Stomach smooth muscle (tissue), 2 donors: ENCODE measurements at regions not wholly inside any gene's neighbourhood (a gene's known extent, or its start where the extent isn't known, plus 50 kb on each side); places are given as distances from the start of the nearest gene placed in this dataset.
A peak's percentile ranks its signal among the peaks of the same experiment; 100 is the strongest.

Experiments used
- H3K27ac ChIP-seq: one replicate; pipeline ENCODE4 v1.7.0; 2013; ENCODE audit warnings: mild to moderate bottlenecking, low read length, inconsistent platforms
- H3K27me3 ChIP-seq, 2 donors: one replicate each; pipeline ENCODE4 v1.7.0; 2013; ENCODE audit warnings: low read length in 2 of 2; ENCODE audit not compliant: insufficient read depth in 2 of 2, control insufficient read depth in 1 of 2
- H3K36me3 ChIP-seq, 2 donors: one replicate each; pipeline ENCODE4 v1.7.0; 2013; ENCODE audit warnings: low read length in 2 of 2; ENCODE audit not compliant: control insufficient read depth in 2 of 2, insufficient read depth in 2 of 2
- H3K4me1 ChIP-seq: one replicate; pipeline ENCODE4 v1.7.0; 2013; ENCODE audit warnings: low read length; ENCODE audit not compliant: control insufficient read depth, insufficient read depth
- H3K4me3 ChIP-seq, 2 donors: one replicate each; pipeline ENCODE4 v1.7.0; 2013; ENCODE audit warnings: low read length in 2 of 2
- H3K9ac ChIP-seq, 2 donors: one replicate each; pipeline ENCODE4 v1.7.0; 2013; ENCODE audit warnings: low read length in 2 of 2, mild to moderate bottlenecking in 1 of 2
- H3K9me3 ChIP-seq, 2 donors: one replicate each; pipeline ENCODE4 v1.7.0; 2013; ENCODE audit warnings: low read length in 2 of 2; ENCODE audit not compliant: control insufficient read depth in 2 of 2
- donor health status: healthy.
- donor health status: Pancreatic carcinoma.

DNA sequence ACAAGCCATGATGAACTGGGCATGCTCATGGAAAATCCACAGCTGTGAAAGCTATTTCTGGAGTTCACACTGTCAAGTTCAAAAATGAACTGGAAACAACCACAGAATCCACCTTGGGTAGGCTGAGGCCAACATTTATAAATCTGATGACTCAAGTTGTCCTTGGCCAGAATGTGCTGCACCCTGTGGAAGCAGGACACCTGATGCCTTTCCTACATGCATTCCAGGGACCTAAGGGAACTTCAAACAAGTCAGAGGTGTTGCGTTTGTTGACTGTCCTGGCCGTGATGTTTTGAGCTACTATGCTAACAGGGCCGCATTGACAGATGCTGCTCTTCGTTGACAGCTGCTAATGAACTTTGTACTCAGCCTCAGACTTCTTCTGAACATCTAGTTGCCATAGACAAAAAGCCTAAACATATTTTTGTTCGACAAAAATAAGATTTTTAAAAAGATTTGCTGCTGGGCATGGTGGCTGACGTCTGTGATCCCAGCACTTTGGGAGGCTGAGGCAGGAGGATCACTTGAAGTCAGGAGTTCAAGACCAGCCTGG, 127.9 kb upstream of the SLC45A1 start:
- Histone ChIP-seq H3K36me3 (no peaks in the 10 kb centered on the region), H3K9ac (no peak overlapping the region), H3K27me3 (no peaks in the 10 kb centered on the region), H3K27ac (peak overlapping the region; percentile 41), H3K4me3 (no peak overlapping the region), H3K9me3 (no peaks in the 10 kb centered on the region), H3K4me1 (peaks cover 10% of the 10 kb centered on the region)

DNA sequence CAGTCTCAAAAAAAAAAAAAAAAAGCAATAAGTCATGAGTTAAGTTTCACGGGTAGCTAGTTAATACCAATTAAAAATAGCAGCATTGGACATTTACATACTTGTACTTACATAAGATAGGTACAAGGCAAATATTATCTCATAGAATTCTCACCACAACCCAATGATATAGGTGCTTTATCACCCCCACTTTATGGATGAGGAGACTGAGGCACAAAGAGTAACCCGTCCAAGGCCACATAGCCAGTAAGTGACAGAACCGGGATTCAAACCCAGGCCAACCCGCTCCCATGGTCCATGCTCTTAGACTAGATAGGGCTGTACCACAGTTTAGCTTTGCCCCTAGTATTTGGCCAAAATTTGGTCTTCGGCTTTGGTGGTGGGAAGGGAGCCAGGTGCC, 132.5 kb upstream of the SLC45A1 start:
- H3K36me3 ChIP-seq = no peaks in the 10 kb centered on the region

DNA sequence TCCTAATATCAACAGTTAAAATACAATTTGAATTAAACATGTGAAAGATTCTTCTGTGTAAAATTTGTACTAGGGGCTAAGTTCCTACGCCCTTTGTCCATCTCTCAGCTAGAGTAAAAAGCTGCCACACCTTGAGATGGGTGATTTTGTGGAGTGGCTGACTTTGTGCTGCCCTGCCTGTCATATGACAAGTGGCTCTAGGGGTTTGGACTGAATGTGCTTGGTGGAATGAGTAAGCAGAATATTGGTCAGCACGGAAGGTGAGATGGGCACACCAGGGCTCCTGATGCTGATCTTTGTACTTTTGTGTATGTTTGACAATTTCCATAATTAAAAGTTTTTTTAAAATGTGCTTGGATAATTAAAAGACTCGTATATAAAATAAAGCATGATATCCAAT, 133.6 kb upstream of the SLC45A1 start:
- Histone ChIP-seq H3K36me3 (no peaks in the 10 kb centered on the region), H3K9me3 (peaks cover 0 to under 1% of the 10 kb centered on the region in 2 donors), H3K27me3 (no peaks in the 10 kb centered on the region), H3K4me3 (no peak overlapping the region), H3K9ac (no peak overlapping the region), H3K4me1 (no peaks in the 10 kb centered on the region), H3K27ac (no peak overlapping the region)

More for the DNA sequence above, 132.5 kb upstream of the SLC45A1 start:
- no peak overlapping the region for H3K9ac ChIP-seq
- H3K9me3 ChIP-seq = no peaks in the 10 kb centered on the region
- H3K27me3 ChIP-seq = no peaks in the 10 kb centered on the region
- no peak overlapping the region for H3K27ac ChIP-seq
- peaks cover 7% of the 10 kb centered on the region for H3K4me1 ChIP-seq
- H3K4me3 ChIP-seq = no peak overlapping the region

DNA sequence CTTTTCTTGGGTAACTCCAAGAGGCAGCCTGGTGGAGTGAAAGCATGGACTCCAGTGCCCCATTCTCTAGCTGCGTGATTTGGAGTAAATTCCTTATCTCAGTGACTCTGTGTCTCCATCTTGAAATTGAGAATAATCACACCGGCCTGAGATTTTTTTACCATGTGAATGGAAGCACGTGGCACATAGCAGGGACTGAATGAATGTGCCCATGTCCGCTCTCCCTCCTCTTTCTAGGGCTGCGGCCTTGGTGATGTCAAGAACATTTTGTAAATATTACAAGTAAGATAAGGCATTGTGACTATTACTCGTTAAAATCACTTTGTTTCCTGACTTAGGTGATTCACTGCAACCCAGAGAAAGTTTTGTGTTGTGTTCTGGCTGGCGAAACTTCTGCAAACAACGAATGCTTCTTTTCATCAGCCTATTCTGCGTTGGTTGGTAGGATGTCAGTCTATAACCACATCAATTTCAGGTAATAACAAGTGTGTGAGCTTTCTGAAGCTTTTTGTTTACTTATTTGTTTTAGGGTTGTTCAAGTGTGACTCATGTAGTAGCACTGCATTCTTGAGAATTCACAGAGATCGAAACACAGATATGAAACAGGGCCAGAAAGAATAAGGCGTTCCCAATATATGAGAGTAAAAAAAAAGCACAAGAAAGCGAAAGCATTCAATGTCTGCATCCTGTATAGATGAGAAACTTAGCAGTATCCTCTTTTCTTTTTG, 135.7 kb upstream of the SLC45A1 start:
- Histone ChIP-seq H3K4me1 (no peaks in the 10 kb centered on the region), H3K27me3 (no peaks in the 10 kb centered on the region), H3K9ac (no peak overlapping the region), H3K4me3 (no peak overlapping the region), H3K36me3 (no peaks in the 10 kb centered on the region), H3K27ac (no peak overlapping the region), H3K9me3 (peaks cover 9 to 11% of the 10 kb centered on the region in 2 donors)

- Histone ChIP-seq H3K9me3 (peaks cover 9 to 11% of the 10 kb centered on the region in 2 donors), H3K36me3 (no peaks in the 10 kb centered on the region), H3K4me1 (peaks cover 2% of the 10 kb centered on the region), H3K27ac (no peak overlapping the region), H3K9ac (no peak overlapping the region), H3K4me3 (no peak overlapping the region), H3K27me3 (no peaks in the 10 kb centered on the region)
These were observed 138.7 kb upstream of the SLC45A1 start for GRCh38 chr1:8179132-8179793.

DNA sequence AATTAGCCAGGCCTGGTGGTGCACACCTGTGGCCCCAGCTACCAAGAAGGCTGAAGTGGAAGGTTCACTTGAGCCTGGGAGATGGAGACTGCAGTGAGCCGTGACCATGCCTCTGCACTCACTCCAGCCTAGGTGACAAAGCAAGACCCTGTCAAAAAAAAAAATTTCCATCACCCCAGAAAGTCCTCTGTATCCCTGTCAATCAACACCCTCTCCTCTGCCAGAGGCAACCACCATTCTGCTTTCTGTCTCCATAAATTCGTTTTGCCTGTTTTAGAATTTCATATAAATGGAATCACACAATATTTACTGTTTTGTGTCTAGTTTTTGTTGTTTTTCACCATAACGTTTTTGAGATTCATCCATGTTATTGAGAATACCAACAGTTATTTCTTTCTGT, 141.6 kb upstream of the SLC45A1 start:
- H3K9me3 ChIP-seq = peaks cover 9 to 11% of the 10 kb centered on the region in 2 donors
- no peak overlapping the region for H3K4me3 ChIP-seq
- no peak overlapping the region for H3K9ac ChIP-seq
- H3K27ac ChIP-seq = no peak overlapping the region
- H3K36me3 ChIP-seq = no peaks in the 10 kb centered on the region
- peaks cover 10% of the 10 kb centered on the region for H3K4me1 ChIP-seq
- H3K27me3 ChIP-seq = no peaks in the 10 kb centered on the region

GRCh38 chr1:8174807-8175206, 143.1 kb upstream of the SLC45A1 start:
- peaks cover 17% of the 10 kb centered on the region for H3K4me1 ChIP-seq
- H3K27ac ChIP-seq = no peak overlapping the region
- no peaks in the 10 kb centered on the region for H3K27me3 ChIP-seq
- H3K9ac ChIP-seq = no peak overlapping the region
- H3K36me3 ChIP-seq = no peaks in the 10 kb centered on the region
- no peak overlapping the region for H3K4me3 ChIP-seq
- H3K9me3 ChIP-seq = peaks cover 9 to 11% of the 10 kb centered on the region in 2 donors

DNA sequence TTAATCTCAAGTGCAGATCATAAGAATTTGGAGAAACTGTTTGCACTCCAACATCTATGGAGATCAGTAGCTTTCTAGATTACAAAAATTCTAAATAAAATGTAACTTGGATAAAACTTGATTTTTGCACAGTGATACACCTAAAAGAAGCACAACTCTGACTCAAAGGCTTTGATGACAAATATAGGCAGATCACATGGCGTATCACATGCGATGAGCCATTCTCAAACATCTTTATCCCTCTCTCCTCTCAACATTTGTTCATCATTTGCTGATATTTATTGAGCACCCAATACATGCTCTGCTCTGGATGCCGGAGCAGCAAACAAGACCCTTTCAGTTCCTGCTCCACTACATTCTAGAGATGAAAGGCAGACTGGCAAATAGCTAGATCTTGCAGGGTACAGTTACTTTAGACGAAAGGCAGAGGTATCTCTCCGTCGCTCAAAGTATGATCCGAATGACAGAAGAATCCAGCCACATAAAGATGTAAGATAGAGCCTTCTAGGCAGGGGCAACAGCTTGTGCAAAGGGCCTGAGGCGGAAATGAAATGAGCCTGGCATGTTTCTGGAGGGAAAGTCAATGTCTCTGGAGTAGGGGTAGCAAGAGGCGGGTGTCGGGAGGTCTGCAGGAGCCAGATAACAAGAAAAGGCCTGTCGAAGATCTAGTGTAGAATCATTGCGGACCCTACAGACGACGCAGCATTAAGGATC, 145.8 kb upstream of the ERRFI1 start:
- no peaks in the 10 kb centered on the region for H3K9me3 ChIP-seq
- H3K9ac ChIP-seq = no peak overlapping the region
- no peaks in the 10 kb centered on the region for H3K36me3 ChIP-seq
- no peak overlapping the region for H3K4me3 ChIP-seq
- H3K27ac ChIP-seq = no peak overlapping the region
- peaks cover 21% of the 10 kb centered on the region for H3K4me1 ChIP-seq
- no peaks in the 10 kb centered on the region for H3K27me3 ChIP-seq

DNA sequence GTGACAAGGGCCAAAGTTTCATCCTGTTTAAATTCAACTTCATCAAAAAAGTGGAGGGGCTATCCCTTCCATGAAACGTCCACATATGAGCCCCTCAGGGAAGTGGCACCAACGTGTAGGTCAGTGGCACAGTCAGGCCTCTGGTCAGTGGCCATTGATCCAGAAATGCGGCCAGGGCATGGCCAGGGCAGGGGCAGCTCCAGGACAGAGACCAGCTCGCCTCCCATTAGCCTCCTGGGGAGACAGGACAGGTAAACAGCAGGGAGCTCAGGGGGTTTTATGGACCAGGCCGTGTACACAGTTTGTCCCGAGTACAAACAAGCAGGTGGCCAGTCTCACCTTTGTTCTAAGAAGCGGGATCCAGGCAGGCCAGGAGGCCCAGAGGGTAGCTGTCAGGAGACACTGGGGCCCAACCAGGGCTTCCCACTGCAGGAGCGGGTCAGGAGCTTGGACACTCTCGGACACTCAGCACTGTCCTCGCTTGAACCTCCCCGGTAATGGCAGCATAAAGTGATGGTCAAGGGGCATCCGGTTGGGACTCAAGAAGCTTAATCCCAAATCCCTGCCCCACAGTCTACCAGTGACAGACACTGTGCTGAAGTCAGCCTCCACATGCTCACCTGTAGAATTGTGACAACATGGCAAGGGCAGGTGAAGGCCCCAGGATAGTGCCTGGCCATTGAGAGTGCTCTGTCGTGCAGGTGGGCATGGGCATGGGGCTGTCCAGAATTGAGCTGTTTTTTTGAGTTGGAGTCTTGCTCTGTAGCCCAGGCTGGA, 144.1 kb upstream of the ERRFI1 start:
- Histone ChIP-seq H3K4me3 (peak overlapping the region; percentile 27 to 29), H3K27me3 (no peaks in the 10 kb centered on the region), H3K9ac (peak overlapping the region; percentile 54 to 72), H3K9me3 (no peaks in the 10 kb centered on the region), H3K27ac (peak overlapping the region; percentile 75), H3K36me3 (no peaks in the 10 kb centered on the region), H3K4me1 (peaks cover 30% of the 10 kb centered on the region)

GRCh38 chr1:8169364-8170058, 143.4 kb upstream of the ERRFI1 start:
- H3K27me3 ChIP-seq = no peaks in the 10 kb centered on the region

More at GRCh38 chr1:8169364-8170058, 143.4 kb upstream of the ERRFI1 start:
- Histone ChIP-seq H3K4me1 (peaks cover 30% of the 10 kb centered on the region), H3K9me3 (no peaks in the 10 kb centered on the region), H3K4me3 (peak overlapping the region; percentile 13 to 29), H3K9ac (peak overlapping the region; percentile 68 to 72), H3K27ac (peak overlapping the region; percentile 75), H3K36me3 (no peaks in the 10 kb centered on the region)
